ENCODE measurements at regions not wholly inside any gene's neighbourhood (a gene's known extent, or its start where the extent isn't known, plus 50 kb on each side); places are given as distances from the start of the nearest gene placed in this dataset.

GRCh38 chr6:88558981-88559380, 392.8 kb upstream of the CNR1 start:
- FAIRE-seq = no peak

DNA sequence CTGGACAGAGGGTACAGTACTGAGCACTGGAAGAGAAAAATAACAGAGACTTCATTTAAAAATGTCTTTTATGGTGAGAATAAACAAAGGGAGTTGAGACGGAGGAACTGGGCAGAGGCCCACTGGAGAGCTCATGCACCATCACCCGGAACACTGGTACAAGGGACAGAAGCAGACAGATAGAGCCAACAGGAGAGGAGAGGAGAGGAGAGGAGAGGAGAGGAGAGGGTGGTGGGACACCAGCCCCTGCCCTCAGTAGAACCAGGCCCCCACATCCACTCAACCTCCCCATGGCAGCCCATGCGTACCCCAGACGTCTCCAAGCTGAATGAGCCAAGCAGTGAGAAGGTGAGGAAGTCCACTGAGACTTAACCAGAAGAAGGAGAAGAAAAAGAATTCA, 390.5 kb upstream of the CNR1 start:
- H3K27me3 ChIP-seq (ENCODE audit: control insufficient read depth, extremely low read depth, insufficient read depth, low read length) = no peaks in the 10 kb centered on the region
- no peak for TF ChIP-seq EZH2 (IDR thresholded peaks at IDR 0.05; ENCODE audit: low read length)
- TF ChIP-seq, protein P1, sequence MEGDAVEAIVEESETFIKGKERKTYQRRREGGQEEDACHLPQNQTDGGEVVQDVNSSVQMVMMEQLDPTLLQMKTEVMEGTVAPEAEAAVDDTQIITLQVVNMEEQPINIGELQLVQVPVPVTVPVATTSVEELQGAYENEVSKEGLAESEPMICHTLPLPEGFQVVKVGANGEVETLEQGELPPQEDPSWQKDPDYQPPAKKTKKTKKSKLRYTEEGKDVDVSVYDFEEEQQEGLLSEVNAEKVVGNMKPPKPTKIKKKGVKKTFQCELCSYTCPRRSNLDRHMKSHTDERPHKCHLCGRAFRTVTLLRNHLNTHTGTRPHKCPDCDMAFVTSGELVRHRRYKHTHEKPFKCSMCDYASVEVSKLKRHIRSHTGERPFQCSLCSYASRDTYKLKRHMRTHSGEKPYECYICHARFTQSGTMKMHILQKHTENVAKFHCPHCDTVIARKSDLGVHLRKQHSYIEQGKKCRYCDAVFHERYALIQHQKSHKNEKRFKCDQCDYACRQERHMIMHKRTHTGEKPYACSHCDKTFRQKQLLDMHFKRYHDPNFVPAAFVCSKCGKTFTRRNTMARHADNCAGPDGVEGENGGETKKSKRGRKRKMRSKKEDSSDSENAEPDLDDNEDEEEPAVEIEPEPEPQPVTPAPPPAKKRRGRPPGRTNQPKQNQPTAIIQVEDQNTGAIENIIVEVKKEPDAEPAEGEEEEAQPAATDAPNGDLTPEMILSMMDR (optimal IDR thresholded peaks at IDR 0.05 in 1 of 3, IDR thresholded peaks at IDR 0.05 in 1 of 3, conservative IDR thresholded peaks at IDR 0.05 in 1 of 3; ENCODE audit: extremely low read depth in 1 of 3, insufficient read depth in 2 of 3, low read length in 3 of 3) = no peak
- no peaks in the 10 kb centered on the region for H3K9me1 ChIP-seq (ENCODE audit: control insufficient read depth, extremely low read depth, insufficient read depth, low read length)
- H3K27ac ChIP-seq (ENCODE audit: control insufficient read depth, insufficient read depth, low read length) = no peak overlapping the region
- H2AFZ ChIP-seq (ENCODE audit: control insufficient read depth, low read length) = no peak overlapping the region
- DNase-seq (ENCODE audit: low read depth, low spot score) (no peak), FAIRE-seq (no peak)
- H3K9ac ChIP-seq (ENCODE audit: control insufficient read depth, extremely low read depth, insufficient read depth, low read length) = no peak overlapping the region
- no peaks in the 10 kb centered on the region for H4K20me1 ChIP-seq (ENCODE audit: control insufficient read depth, extremely low read depth, insufficient read depth, low read length)
- no peak overlapping the region for H3K4me2 ChIP-seq (ENCODE audit: control insufficient read depth, extremely low read depth, insufficient read depth, low read depth, low read length)
- no peaks in the 10 kb centered on the region for H3K79me2 ChIP-seq (ENCODE audit: control insufficient read depth, insufficient read depth, low read length)
- no peak overlapping the region for H3K4me3 ChIP-seq (ENCODE audit: control insufficient read depth in 2 of 3, extremely low read depth in 1 of 3, insufficient read depth in 2 of 3, low read depth in 1 of 3, low read length in 3 of 3)
- no peaks in the 10 kb centered on the region for H3K36me3 ChIP-seq (ENCODE audit: control insufficient read depth in 2 of 2, extremely low read depth in 1 of 2, insufficient read depth in 2 of 2, low read length in 2 of 2)
- dilution Hi-C loops (cut with MboI; ENCODE audit: extremely low pct_ligation_motif_present, low sequenced_read_pairs) = no loop called here
- no peaks in the 10 kb centered on the region for H3K4me1 ChIP-seq (ENCODE audit: control insufficient read depth, extremely low read depth, insufficient read depth, low read length)
- H3K9me3 ChIP-seq (ENCODE audit: control insufficient read depth, low read depth, low read length) = no peaks in the 10 kb centered on the region

More at GRCh38 chr6:88558981-88559380, 392.8 kb upstream of the CNR1 start:
- Histone ChIP-seq H4K20me1 (ENCODE audit: control insufficient read depth, extremely low read depth, insufficient read depth, low read length) (no peaks in the 10 kb centered on the region), H3K4me3 (ENCODE audit: control insufficient read depth in 2 of 3, extremely low read depth in 1 of 3, insufficient read depth in 2 of 3, low read depth in 1 of 3, low read length in 3 of 3) (no peak overlapping the region), H3K9me1 (ENCODE audit: control insufficient read depth, extremely low read depth, insufficient read depth, low read length) (no peaks in the 10 kb centered on the region), H3K27ac (ENCODE audit: control insufficient read depth, insufficient read depth, low read length) (no peak overlapping the region), H3K79me2 (ENCODE audit: control insufficient read depth, insufficient read depth, low read length) (no peaks in the 10 kb centered on the region), H3K27me3 (ENCODE audit: control insufficient read depth, extremely low read depth, insufficient read depth, low read length) (no peaks in the 10 kb centered on the region), H3K9ac (ENCODE audit: control insufficient read depth, extremely low read depth, insufficient read depth, low read length) (no peak overlapping the region), H3K36me3 (ENCODE audit: control insufficient read depth in 2 of 2, extremely low read depth in 1 of 2, insufficient read depth in 2 of 2, low read length in 2 of 2) (no peaks in the 10 kb centered on the region), H3K4me1 (ENCODE audit: control insufficient read depth, extremely low read depth, insufficient read depth, low read length) (no peaks in the 10 kb centered on the region), H2AFZ (ENCODE audit: control insufficient read depth, low read length) (no peak overlapping the region), H3K4me2 (ENCODE audit: control insufficient read depth, extremely low read depth, insufficient read depth, low read depth, low read length) (no peak overlapping the region), H3K9me3 (ENCODE audit: control insufficient read depth, low read depth, low read length) (no peaks in the 10 kb centered on the region)
- no peak for DNase-seq (ENCODE audit: low read depth, low spot score)
- dilution Hi-C loops (cut with MboI; ENCODE audit: extremely low pct_ligation_motif_present, low sequenced_read_pairs) = no loop called here
- no peak for TF ChIP-seq EZH2 (IDR thresholded peaks at IDR 0.05; ENCODE audit: low read length)
- TF ChIP-seq, protein P1 (optimal IDR thresholded peaks at IDR 0.05 in 1 of 3, IDR thresholded peaks at IDR 0.05 in 1 of 3, conservative IDR thresholded peaks at IDR 0.05 in 1 of 3; ENCODE audit: extremely low read depth in 1 of 3, insufficient read depth in 2 of 3, low read length in 3 of 3) = no peak
